Loucy (cell line): ENCODE measurements at regions not wholly inside any gene's neighbourhood (a gene's known extent, or its start where the extent isn't known, plus 50 kb on each side); places are given as distances from the start of the nearest gene placed in this dataset.

Experiments
- EZH2phosphoT487 ChIP-seq: fragments of 200-600 bp; IDR thresholded peaks from 2 replicates; pipeline ENCODE4 v1.6.1; 2018; ENCODE audit warnings: antibody characterized with exemption, mild to moderate bottlenecking, moderate library complexity, borderline replicate concordance
- TF ChIP-seq, protein P1 (sequence below): fragments of 200-600 bp; sonication (generic); conservative IDR thresholded peaks from 2 replicates; pipeline ENCODE4 v1.5.1; 2014; ENCODE audit warnings: mild to moderate bottlenecking, antibody characterized with exemption, low read length

- TF ChIP-seq, protein P1, sequence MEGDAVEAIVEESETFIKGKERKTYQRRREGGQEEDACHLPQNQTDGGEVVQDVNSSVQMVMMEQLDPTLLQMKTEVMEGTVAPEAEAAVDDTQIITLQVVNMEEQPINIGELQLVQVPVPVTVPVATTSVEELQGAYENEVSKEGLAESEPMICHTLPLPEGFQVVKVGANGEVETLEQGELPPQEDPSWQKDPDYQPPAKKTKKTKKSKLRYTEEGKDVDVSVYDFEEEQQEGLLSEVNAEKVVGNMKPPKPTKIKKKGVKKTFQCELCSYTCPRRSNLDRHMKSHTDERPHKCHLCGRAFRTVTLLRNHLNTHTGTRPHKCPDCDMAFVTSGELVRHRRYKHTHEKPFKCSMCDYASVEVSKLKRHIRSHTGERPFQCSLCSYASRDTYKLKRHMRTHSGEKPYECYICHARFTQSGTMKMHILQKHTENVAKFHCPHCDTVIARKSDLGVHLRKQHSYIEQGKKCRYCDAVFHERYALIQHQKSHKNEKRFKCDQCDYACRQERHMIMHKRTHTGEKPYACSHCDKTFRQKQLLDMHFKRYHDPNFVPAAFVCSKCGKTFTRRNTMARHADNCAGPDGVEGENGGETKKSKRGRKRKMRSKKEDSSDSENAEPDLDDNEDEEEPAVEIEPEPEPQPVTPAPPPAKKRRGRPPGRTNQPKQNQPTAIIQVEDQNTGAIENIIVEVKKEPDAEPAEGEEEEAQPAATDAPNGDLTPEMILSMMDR, result no peak
- TF ChIP-seq EZH2phosphoT487, result no peak
Observed at GRCh38 chr1:234753979-234754378, 144.0 kb upstream of the IRF2BP2 start.
